ENCODE measurements at regions not wholly inside any gene's neighbourhood (a gene's known extent, or its start where the extent isn't known, plus 50 kb on each side); places are given as distances from the start of the nearest gene placed in this dataset.

DNA sequence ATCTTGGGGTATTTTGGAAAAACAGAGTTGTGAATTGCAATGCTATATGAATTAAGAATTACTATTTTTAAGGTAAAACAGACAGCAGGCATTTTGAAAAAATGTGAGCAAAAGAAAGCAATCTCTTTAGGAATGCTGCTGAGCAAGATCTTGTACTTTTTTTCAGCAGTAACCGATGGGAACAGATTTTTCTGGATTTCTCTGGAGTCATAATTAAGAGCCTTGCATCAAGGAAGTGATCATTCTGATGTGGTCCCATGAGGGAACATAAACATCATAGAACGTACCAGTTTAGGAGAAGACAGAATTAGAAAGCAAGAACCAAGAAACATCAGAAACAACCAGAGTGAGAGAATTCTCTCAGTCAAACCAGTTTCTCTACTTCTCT is 157.0 kb upstream of the AGR3 start:
- in situ Hi-C loops (cut with MboI), result no loop called here
- intact Hi-C loops (cut with micrococcal nuclease; ENCODE audit: unreplicated experiment), result no loop called here
- WGBS (ENCODE audit: insufficient coverage, insufficient replicate concordance, low lambda C conversion rate, missing lambda C conversion rate), result 52% methylated on average over 2 of the region's 2 CpGs
- no peak for FAIRE-seq
- BruUV-seq (replicated peaks), result no TSS peak
- Histone ChIP-seq H3K4me2 (ENCODE audit: control insufficient read depth, insufficient read depth) (no peak overlapping the region), H3K27ac (ENCODE audit: control insufficient read depth, insufficient read depth) (no peak overlapping the region), H3K9ac (ENCODE audit: control insufficient read depth, insufficient read depth, low read length) (no peak overlapping the region), H3K36me3 (ENCODE audit: control insufficient read depth in 2 of 2, insufficient read depth in 2 of 2, low read length in 1 of 2) (no peaks in the 10 kb centered on the region), H3K4me3 (no peak overlapping the region), H3K4me1 (ENCODE audit: control insufficient read depth, insufficient read depth, low read length) (no peaks in the 10 kb centered on the region), H3K9me3 (replicated peaks; ENCODE audit: control insufficient read depth, insufficient read depth, low read length) (no peaks in the 10 kb centered on the region), H4K20me1 (ENCODE audit: control insufficient read depth, insufficient read depth) (no peaks in the 10 kb centered on the region), H3K27me3 (replicated peaks in 1 of 2; ENCODE audit: control insufficient read depth in 2 of 2, insufficient read depth in 2 of 2, low read length in 1 of 2) (no peaks in the 10 kb centered on the region), H2AFZ (ENCODE audit: control insufficient read depth, low read depth, low read length) (no peak overlapping the region), H3K79me2 (ENCODE audit: control insufficient read depth, insufficient read depth, low read length) (no peaks in the 10 kb centered on the region)
- ChIA-PET RAD21 (ENCODE audit: unreplicated experiment) (no interaction called here), SMC1A (ENCODE audit: uncharacterized antibody, unreplicated experiment) (interaction anchor here (1.5 kb wide), 1 partner anchor 24 kb away, joined by 5 read pairs; no protein-coding TSS in a partner anchor), CTCF (interaction anchor here (1.2 to 1.5 kb wide), 2 partner anchors 9 to 56 kb away, joined by 3 to 5 read pairs; no protein-coding TSS in a partner anchor), POLR2A (no interaction called here)
- TF ChIP-seq, protein P1, sequence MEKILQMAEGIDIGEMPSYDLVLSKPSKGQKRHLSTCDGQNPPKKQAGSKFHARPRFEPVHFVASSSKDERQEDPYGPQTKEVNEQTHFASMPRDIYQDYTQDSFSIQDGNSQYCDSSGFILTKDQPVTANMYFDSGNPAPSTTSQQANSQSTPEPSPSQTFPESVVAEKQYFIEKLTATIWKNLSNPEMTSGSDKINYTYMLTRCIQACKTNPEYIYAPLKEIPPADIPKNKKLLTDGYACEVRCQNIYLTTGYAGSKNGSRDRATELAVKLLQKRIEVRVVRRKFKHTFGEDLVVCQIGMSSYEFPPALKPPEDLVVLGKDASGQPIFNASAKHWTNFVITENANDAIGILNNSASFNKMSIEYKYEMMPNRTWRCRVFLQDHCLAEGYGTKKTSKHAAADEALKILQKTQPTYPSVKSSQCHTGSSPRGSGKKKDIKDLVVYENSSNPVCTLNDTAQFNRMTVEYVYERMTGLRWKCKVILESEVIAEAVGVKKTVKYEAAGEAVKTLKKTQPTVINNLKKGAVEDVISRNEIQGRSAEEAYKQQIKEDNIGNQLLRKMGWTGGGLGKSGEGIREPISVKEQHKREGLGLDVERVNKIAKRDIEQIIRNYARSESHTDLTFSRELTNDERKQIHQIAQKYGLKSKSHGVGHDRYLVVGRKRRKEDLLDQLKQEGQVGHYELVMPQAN (conservative IDR thresholded peaks at IDR 0.05), result no peak
- TF ChIP-seq KAT2A (conservative IDR thresholded peaks at IDR 0.05; ENCODE audit: control insufficient read depth, low read depth, low read length) (no peak), BHLHE40 (IDR thresholded peaks at IDR 0.05; ENCODE audit: borderline replicate concordance in 1 of 2, low read depth in 2 of 2, low read length in 1 of 2) (no peak), ZBTB11 (CRISPR knock-in tag; IDR thresholded peaks at IDR 0.05) (no peak), MEF2B (IDR thresholded peaks at IDR 0.05; ENCODE audit: partially characterized antibody, poor library complexity, severe bottlenecking) (no peak), FOS (IDR thresholded peaks at IDR 0.05; ENCODE audit: borderline replicate concordance, extremely low read depth, insufficient read length) (no peak), CHD1 (IDR thresholded peaks at IDR 0.05; ENCODE audit: low read depth, low read length) (no peak), HCFC1 (IDR thresholded peaks at IDR 0.05; ENCODE audit: low read length) (no peak), SIN3A (IDR thresholded peaks at IDR 0.05; ENCODE audit: low read depth, low read length) (no peak), CBX5 (IDR thresholded peaks at IDR 0.05; ENCODE audit: low read depth) (no peak), ZNF384 (IDR thresholded peaks at IDR 0.05; ENCODE audit: borderline replicate concordance, low read depth, low read length) (no peak)
- TF ChIP-seq, protein P2, sequence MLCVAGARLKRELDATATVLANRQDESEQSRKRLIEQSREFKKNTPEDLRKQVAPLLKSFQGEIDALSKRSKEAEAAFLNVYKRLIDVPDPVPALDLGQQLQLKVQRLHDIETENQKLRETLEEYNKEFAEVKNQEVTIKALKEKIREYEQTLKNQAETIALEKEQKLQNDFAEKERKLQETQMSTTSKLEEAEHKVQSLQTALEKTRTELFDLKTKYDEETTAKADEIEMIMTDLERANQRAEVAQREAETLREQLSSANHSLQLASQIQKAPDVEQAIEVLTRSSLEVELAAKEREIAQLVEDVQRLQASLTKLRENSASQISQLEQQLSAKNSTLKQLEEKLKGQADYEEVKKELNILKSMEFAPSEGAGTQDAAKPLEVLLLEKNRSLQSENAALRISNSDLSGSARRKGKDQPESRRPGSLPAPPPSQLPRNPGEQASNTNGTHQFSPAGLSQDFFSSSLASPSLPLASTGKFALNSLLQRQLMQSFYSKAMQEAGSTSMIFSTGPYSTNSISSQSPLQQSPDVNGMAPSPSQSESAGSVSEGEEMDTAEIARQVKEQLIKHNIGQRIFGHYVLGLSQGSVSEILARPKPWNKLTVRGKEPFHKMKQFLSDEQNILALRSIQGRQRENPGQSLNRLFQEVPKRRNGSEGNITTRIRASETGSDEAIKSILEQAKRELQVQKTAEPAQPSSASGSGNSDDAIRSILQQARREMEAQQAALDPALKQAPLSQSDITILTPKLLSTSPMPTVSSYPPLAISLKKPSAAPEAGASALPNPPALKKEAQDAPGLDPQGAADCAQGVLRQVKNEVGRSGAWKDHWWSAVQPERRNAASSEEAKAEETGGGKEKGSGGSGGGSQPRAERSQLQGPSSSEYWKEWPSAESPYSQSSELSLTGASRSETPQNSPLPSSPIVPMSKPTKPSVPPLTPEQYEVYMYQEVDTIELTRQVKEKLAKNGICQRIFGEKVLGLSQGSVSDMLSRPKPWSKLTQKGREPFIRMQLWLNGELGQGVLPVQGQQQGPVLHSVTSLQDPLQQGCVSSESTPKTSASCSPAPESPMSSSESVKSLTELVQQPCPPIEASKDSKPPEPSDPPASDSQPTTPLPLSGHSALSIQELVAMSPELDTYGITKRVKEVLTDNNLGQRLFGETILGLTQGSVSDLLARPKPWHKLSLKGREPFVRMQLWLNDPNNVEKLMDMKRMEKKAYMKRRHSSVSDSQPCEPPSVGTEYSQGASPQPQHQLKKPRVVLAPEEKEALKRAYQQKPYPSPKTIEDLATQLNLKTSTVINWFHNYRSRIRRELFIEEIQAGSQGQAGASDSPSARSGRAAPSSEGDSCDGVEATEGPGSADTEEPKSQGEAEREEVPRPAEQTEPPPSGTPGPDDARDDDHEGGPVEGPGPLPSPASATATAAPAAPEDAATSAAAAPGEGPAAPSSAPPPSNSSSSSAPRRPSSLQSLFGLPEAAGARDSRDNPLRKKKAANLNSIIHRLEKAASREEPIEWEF (IDR thresholded peaks at IDR 0.05; ENCODE audit: insufficient replicate concordance, low read depth, low read length), result no peak
- DNase-seq (ENCODE audit: low read depth, low spot score), result no peak
- no peak for ATAC-seq
